ENCODE measurements at regions not wholly inside any gene's neighbourhood (a gene's known extent, or its start where the extent isn't known, plus 50 kb on each side); places are given as distances from the start of the nearest gene placed in this dataset.

DNA sequence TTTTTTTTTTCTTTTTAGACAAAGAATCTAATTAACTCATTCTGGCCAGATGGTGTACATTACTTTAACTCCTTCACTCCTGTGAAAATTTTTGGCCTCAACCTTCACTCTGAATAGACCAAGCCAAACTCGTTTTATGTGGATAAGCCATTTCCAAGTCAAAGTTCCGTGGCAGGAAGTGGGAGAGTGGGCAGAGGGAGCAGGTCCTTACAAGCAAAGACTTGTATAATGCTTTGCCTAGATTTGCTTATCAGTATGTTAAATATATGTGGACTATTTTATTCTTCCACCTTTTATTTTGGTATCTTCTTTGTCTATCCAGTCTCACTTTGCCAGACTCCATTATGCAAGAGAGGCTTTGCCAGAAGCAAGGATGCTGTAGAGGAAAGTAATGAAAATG, 178.1 kb upstream of the TNP1 start:
- no peak for TF ChIP-seq POLR2A (IDR thresholded peaks at IDR 0.05)
- TF ChIP-seq, protein P1, sequence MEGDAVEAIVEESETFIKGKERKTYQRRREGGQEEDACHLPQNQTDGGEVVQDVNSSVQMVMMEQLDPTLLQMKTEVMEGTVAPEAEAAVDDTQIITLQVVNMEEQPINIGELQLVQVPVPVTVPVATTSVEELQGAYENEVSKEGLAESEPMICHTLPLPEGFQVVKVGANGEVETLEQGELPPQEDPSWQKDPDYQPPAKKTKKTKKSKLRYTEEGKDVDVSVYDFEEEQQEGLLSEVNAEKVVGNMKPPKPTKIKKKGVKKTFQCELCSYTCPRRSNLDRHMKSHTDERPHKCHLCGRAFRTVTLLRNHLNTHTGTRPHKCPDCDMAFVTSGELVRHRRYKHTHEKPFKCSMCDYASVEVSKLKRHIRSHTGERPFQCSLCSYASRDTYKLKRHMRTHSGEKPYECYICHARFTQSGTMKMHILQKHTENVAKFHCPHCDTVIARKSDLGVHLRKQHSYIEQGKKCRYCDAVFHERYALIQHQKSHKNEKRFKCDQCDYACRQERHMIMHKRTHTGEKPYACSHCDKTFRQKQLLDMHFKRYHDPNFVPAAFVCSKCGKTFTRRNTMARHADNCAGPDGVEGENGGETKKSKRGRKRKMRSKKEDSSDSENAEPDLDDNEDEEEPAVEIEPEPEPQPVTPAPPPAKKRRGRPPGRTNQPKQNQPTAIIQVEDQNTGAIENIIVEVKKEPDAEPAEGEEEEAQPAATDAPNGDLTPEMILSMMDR (IDR thresholded peaks at IDR 0.05): no peak

Data from testis (tissue), 2 donors.